Endothelial cell of umbilical vein (primary cell): ENCODE measurements at regions not wholly inside any gene's neighbourhood (a gene's known extent, or its start where the extent isn't known, plus 50 kb on each side); places are given as distances from the start of the nearest gene placed in this dataset.

Experiments
- BruUV-seq: library from RNA; stranded (reverse); fragments of 400-500 nt; replicated peaks from 2 replicates; lab custom pipeline; 2021; lab: Mats Ljungman, UMichigan
- CTCF ChIA-PET: fragments of 300-600, 350-600 bp; sonication (Branson Sonifier 250); formaldehyde crosslinking; loops from one replicate; lab custom pipeline; 2021; ENCODE audit warnings: antibody characterized with exemption, inconsistent platforms; lab: Charles Lee
- POLR2A ChIA-PET: fragments of 300-600, 350-600 bp; sonication (Branson Sonifier 250); formaldehyde crosslinking; loops from one replicate; lab custom pipeline; 2021; ENCODE audit warnings: antibody characterized with exemption, inconsistent platforms; lab: Charles Lee
- DNase-seq: peaks from one replicate; pipeline ENCODE4 v3.0.0-alpha.2; 2011; ENCODE audit warnings: low read depth, low spot score
- FAIRE-seq: peaks from 2 replicates; lab custom pipeline; 2011; peaks lifted over from hg19 to GRCh38; lab: Jason Lieb, UNC
- H2AFZ ChIP-seq: 2 replicates; pipeline ENCODE4 v1.6.0; 2012; ENCODE audit warnings: low read depth, low read length, control low read depth, inconsistent platforms
- H3K27ac ChIP-seq: 2 replicates; pipeline ENCODE4 v1.5.1; 2011; ENCODE audit warnings: low read depth, mild to moderate bottlenecking, control low read depth, low read length, moderate library complexity; ENCODE audit not compliant: insufficient read depth
- H3K27me3 ChIP-seq, 2 experiments: 2 replicates each; pipeline versions ENCODE4 v1.6.0 to v1.6.1; 2011; ENCODE audit warnings: low read length in 2 of 2, mixed read lengths in 1 of 2; ENCODE audit not compliant: control insufficient read depth in 2 of 2, insufficient read depth in 2 of 2
- H3K36me3 ChIP-seq, 2 experiments: 2 replicates in 1 of 2; 3 replicates in 1 of 2; pipeline ENCODE4 v1.5.1; 2011; ENCODE audit warnings: low read length in 2 of 2, mild to moderate bottlenecking in 1 of 2, moderate library complexity in 1 of 2; ENCODE audit not compliant: control insufficient read depth in 2 of 2, insufficient read depth in 2 of 2; ENCODE audit errors: extremely low read depth in 1 of 2
- H3K4me1 ChIP-seq: 3 replicates; pipeline ENCODE4 v1.5.1; 2011; ENCODE audit warnings: mild to moderate bottlenecking, low read length; ENCODE audit not compliant: control insufficient read depth, insufficient read depth; ENCODE audit errors: extremely low read depth
- H3K4me2 ChIP-seq: 2 replicates; pipeline ENCODE4 v1.6.1; 2011; ENCODE audit warnings: low read length, control low read depth, mixed read lengths; ENCODE audit not compliant: insufficient read depth
- H3K4me3 ChIP-seq, 3 experiments: fragments of 200-600 bp in 1 of 3; sonication (generic), shearing (Covaris generic) in 1 of 3; replicated peaks in 1 of 3; 2 replicates each; pipeline ENCODE4 v1.5.1; 2011 to 2016; ENCODE audit warnings: control low read depth in 3 of 3, low read length in 3 of 3, mild to moderate bottlenecking in 2 of 3, inconsistent platforms in 1 of 3, low read depth in 1 of 3, moderate library complexity in 1 of 3; ENCODE audit not compliant: insufficient read depth in 1 of 3
- H3K79me2 ChIP-seq: 2 replicates; pipeline ENCODE4 v1.6.0; 2012; ENCODE audit warnings: low read length, inconsistent platforms; ENCODE audit not compliant: control insufficient read depth, insufficient read depth
- H3K9ac ChIP-seq: replicated peaks from 2 replicates; pipeline ENCODE3; 2011; ENCODE audit warnings: low read length, control low read depth; ENCODE audit not compliant: insufficient read depth; ENCODE audit errors: extremely low read depth
- H3K9me1 ChIP-seq: replicated peaks from 3 replicates; pipeline ENCODE4 v1.6.0; 2011; ENCODE audit warnings: mild to moderate bottlenecking, low read length; ENCODE audit not compliant: control insufficient read depth, insufficient read depth; ENCODE audit errors: extremely low read depth
- H3K9me3 ChIP-seq: replicated peaks from 2 replicates; pipeline ENCODE4 v1.5.1; 2012; ENCODE audit warnings: low read length, inconsistent platforms; ENCODE audit not compliant: control insufficient read depth, insufficient read depth
- H4K20me1 ChIP-seq: replicated peaks from 2 replicates; pipeline ENCODE3; 2011; ENCODE audit warnings: mild to moderate bottlenecking, low read length; ENCODE audit not compliant: control insufficient read depth, insufficient read depth; ENCODE audit errors: extremely low read depth
- EZH2 ChIP-seq: IDR thresholded peaks from 2 replicates; pipeline ENCODE4 v1.6.1; 2012; ENCODE audit warnings: borderline replicate concordance, low read depth, mild to moderate bottlenecking, moderate library complexity, low read length, inconsistent platforms; ENCODE audit not compliant: severe bottlenecking
- FOS ChIP-seq: IDR thresholded peaks from 2 replicates; pipeline ENCODE4 v1.6.1; 2011; ENCODE audit warnings: mild to moderate bottlenecking, low read length, moderate library complexity, borderline replicate concordance; ENCODE audit not compliant: insufficient read depth
- GATA2 ChIP-seq: IDR thresholded peaks from 2 replicates; pipeline ENCODE4 v1.7.0; 2011; ENCODE audit warnings: low read depth, mild to moderate bottlenecking, moderate library complexity, mixed read lengths, low read length; ENCODE audit not compliant: insufficient read length, insufficient read depth
- JUN ChIP-seq: IDR thresholded peaks from 2 replicates; pipeline ENCODE4 v1.6.1; 2011; ENCODE audit warnings: borderline replicate concordance, low read depth; ENCODE audit not compliant: insufficient read length, insufficient read depth
- MYC ChIP-seq: IDR thresholded peaks from one replicate; pipeline ENCODE4 v1.6.1; 2011; ENCODE audit warnings: mild to moderate bottlenecking, low read depth, low read length
- POLR2A ChIP-seq: IDR thresholded peaks from 2 replicates; pipeline ENCODE4 v1.6.1; 2012; ENCODE audit warnings: low read depth, mild to moderate bottlenecking, control low read depth, low read length
- POLR2AphosphoS5 ChIP-seq: IDR thresholded peaks from 2 replicates; pipeline ENCODE4 v1.6.1; 2012; ENCODE audit warnings: low read depth, mild to moderate bottlenecking, control low read depth, low read length, moderate library complexity; ENCODE audit not compliant: insufficient read depth
- dilution Hi-C: fragments of 300-500 bp; cut with MboI; formaldehyde crosslinking; loops from one replicate; pipeline ENCODE4 v1.15.0; 2019; ENCODE audit warnings: low sequenced_read_pairs; ENCODE audit not compliant: extremely low pct_ligation_motif_present
- intact Hi-C: fragments of 100-400 bp; cut with micrococcal nuclease; formaldehyde crosslinking; loops from one replicate; pipeline ENCODE4 v1.10.0; 2022
- TF ChIP-seq, protein P1 (sequence below), 2 donors: IDR thresholded peaks; 1 replicate in 1 of 2; 2 replicates in 1 of 2; pipeline ENCODE4 v1.5.1; 2011; ENCODE audit warnings: low read length in 2 of 2, mild to moderate bottlenecking in 2 of 2, moderate library complexity in 2 of 2, control low read depth in 1 of 2, inconsistent platforms in 1 of 2, low read depth in 1 of 2; ENCODE audit not compliant: insufficient read depth in 1 of 2; ENCODE audit errors: extremely low read depth in 1 of 2
- TF ChIP-seq, protein P2 (sequence below): IDR thresholded peaks from 2 replicates; pipeline ENCODE4 v1.6.1; 2011; ENCODE audit not compliant: insufficient read depth, insufficient read length

DNA sequence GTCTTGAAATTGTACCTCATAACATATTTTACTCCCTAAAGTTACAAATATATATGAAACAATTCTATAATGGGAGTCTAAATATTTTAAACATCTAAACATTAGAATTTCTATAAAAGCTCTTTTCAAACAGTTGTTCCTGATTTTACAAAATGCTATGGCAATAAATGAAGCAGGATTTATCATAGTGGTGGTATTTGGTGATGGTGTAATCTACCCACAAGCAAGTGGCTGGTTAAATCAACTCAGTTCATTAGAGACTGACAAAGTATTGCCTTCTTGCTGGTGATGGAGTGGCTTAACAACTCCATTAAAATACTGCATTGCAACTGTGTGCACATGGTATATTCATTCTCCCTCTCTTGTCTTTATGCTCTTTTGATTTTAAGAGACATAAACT is 138.9 kb downstream of the PMAIP1 start:
- no peak overlapping the region for H3K9ac ChIP-seq
- no peaks in the 10 kb centered on the region for H4K20me1 ChIP-seq
- ChIA-PET CTCF (interaction anchor here (1.5 to 2.2 kb wide), 2 partner anchors 15 to 51 kb away, joined by 3 to 5 read pairs; no protein-coding TSS in a partner anchor), POLR2A (no interaction called here)
- H3K9me3 ChIP-seq = no peaks in the 10 kb centered on the region
- no peaks in the 10 kb centered on the region for H3K36me3 ChIP-seq
- DNase-seq (no peak), FAIRE-seq (no peak)
- no peaks in the 10 kb centered on the region for H3K9me1 ChIP-seq
- H3K27me3 ChIP-seq = no peaks in the 10 kb centered on the region
- H3K4me2 ChIP-seq = no peak overlapping the region
- intact Hi-C loops (no loop called here), dilution Hi-C loops (no loop called here)
- no peak overlapping the region for H2AFZ ChIP-seq
- TF ChIP-seq JUN (no peak), GATA2 (no peak), POLR2AphosphoS5 (no peak), POLR2A (no peak), EZH2 (no peak), FOS (no peak), MYC (no peak)
- TF ChIP-seq, protein P1, sequence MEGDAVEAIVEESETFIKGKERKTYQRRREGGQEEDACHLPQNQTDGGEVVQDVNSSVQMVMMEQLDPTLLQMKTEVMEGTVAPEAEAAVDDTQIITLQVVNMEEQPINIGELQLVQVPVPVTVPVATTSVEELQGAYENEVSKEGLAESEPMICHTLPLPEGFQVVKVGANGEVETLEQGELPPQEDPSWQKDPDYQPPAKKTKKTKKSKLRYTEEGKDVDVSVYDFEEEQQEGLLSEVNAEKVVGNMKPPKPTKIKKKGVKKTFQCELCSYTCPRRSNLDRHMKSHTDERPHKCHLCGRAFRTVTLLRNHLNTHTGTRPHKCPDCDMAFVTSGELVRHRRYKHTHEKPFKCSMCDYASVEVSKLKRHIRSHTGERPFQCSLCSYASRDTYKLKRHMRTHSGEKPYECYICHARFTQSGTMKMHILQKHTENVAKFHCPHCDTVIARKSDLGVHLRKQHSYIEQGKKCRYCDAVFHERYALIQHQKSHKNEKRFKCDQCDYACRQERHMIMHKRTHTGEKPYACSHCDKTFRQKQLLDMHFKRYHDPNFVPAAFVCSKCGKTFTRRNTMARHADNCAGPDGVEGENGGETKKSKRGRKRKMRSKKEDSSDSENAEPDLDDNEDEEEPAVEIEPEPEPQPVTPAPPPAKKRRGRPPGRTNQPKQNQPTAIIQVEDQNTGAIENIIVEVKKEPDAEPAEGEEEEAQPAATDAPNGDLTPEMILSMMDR (IDR thresholded peaks at IDR 0.05; ENCODE audit: extremely low read depth in 1 of 2, insufficient read depth in 1 of 2, low read depth in 1 of 2, low read length in 2 of 2) = no peak
- TF ChIP-seq, protein P2, sequence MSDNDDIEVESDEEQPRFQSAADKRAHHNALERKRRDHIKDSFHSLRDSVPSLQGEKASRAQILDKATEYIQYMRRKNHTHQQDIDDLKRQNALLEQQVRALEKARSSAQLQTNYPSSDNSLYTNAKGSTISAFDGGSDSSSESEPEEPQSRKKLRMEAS = no peak
- no peak overlapping the region for H3K4me3 ChIP-seq
- no peaks in the 10 kb centered on the region for H3K79me2 ChIP-seq
- no peak overlapping the region for H3K27ac ChIP-seq
- no peaks in the 10 kb centered on the region for H3K4me1 ChIP-seq
- BruUV-seq = no TSS peak
